ENCODE measurements at regions not wholly inside any gene's neighbourhood (a gene's known extent, or its start where the extent isn't known, plus 50 kb on each side); places are given as distances from the start of the nearest gene placed in this dataset.

DNA sequence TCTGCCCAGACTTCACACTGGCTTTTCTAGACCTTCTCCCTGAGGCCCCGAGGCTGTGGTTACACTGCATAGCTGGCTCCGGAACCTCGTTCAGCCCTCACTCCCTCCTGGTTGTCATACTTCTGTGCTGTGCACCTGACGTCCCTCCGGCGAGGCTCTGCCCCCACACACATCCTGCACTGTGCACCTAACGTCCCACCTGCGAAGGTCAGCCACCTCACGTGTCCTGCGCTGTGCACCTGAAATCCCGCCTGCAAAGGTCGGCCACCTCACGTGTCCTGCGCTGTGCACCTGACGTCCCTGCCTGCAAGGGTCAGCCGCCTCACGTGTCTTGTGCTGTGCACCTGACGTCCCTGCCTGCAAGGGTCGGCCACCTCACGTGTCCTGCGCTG, 111.0 kb upstream of the FRMD1 start:
- TF ChIP-seq, protein P1, sequence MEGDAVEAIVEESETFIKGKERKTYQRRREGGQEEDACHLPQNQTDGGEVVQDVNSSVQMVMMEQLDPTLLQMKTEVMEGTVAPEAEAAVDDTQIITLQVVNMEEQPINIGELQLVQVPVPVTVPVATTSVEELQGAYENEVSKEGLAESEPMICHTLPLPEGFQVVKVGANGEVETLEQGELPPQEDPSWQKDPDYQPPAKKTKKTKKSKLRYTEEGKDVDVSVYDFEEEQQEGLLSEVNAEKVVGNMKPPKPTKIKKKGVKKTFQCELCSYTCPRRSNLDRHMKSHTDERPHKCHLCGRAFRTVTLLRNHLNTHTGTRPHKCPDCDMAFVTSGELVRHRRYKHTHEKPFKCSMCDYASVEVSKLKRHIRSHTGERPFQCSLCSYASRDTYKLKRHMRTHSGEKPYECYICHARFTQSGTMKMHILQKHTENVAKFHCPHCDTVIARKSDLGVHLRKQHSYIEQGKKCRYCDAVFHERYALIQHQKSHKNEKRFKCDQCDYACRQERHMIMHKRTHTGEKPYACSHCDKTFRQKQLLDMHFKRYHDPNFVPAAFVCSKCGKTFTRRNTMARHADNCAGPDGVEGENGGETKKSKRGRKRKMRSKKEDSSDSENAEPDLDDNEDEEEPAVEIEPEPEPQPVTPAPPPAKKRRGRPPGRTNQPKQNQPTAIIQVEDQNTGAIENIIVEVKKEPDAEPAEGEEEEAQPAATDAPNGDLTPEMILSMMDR (IDR thresholded peaks at IDR 0.05): no peak
- TF ChIP-seq POLR2AphosphoS5 (IDR thresholded peaks at IDR 0.05): no peak
